NT2/D1 (cell line): ENCODE measurements at regions not wholly inside any gene's neighbourhood (a gene's known extent, or its start where the extent isn't known, plus 50 kb on each side); places are given as distances from the start of the nearest gene placed in this dataset.
"Not testable (repeated sequence)": the region's sequence is repeated elsewhere in the genome, so short reads cannot be mapped to it uniquely, and the experiment has no call there.

Experiments used
- DNase-seq: peaks from one replicate; pipeline ENCODE4 v3.0.0-alpha.2; 2011; ENCODE audit warnings: low read depth, low spot score
- H3K27me3 ChIP-seq: 2 replicates; pipeline ENCODE4 v1.6.0; 2011; ENCODE audit warnings: mild to moderate bottlenecking; ENCODE audit not compliant: insufficient read length, insufficient read depth
- H3K36me3 ChIP-seq: 2 replicates; pipeline ENCODE4 v1.6.1; 2011; ENCODE audit warnings: mild to moderate bottlenecking, low read length, mixed read lengths; ENCODE audit not compliant: insufficient read depth, insufficient read length
- H3K4me1 ChIP-seq: 2 replicates; pipeline ENCODE4 v1.5.1; 2011; ENCODE audit not compliant: insufficient read depth, insufficient read length
- H3K4me3 ChIP-seq: 2 replicates; pipeline ENCODE4 v1.5.1; 2011; ENCODE audit warnings: low read depth; ENCODE audit not compliant: insufficient read length
- H3K9ac ChIP-seq: 2 replicates; pipeline ENCODE4 v1.6.0; 2011; ENCODE audit warnings: low read depth; ENCODE audit not compliant: insufficient read length
- H3K9me3 ChIP-seq: 2 replicates; pipeline ENCODE4 v1.5.1; 2011; ENCODE audit warnings: mild to moderate bottlenecking, low read length; ENCODE audit not compliant: insufficient read depth
- SUZ12 ChIP-seq: IDR thresholded peaks from 2 replicates; pipeline ENCODE4 v1.6.1; 2011; ENCODE audit not compliant: insufficient read length, insufficient read depth; ENCODE audit errors: extremely low read depth
- YY1 ChIP-seq: IDR thresholded peaks from 2 replicates; pipeline ENCODE4 v1.6.1; 2011; ENCODE audit not compliant: insufficient read length, insufficient read depth
- ZNF274 ChIP-seq: IDR thresholded peaks from 2 replicates; pipeline ENCODE4 v1.6.1; 2011; ENCODE audit warnings: mild to moderate bottlenecking, low read depth, low read length

DNA sequence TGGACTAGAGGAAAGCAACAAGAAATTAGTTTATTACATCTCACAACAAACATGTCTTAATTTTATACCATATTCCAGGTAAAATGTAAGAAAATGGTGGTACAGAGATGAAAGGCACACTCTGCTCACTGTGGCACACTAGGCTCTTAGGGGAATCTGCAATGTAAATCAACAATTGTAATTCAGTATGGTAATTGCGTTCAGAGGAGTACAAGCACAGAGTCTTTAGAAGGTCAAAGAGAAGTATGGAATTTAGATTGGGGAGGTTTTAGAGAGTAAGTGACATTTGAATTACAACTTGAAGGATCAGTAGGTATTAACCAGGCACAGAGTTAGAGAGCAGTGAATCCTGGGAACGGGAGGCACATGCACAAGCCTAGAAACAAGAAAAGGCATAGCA, 694.0 kb upstream of the USP15 start:
- H3K36me3 ChIP-seq, result no peaks in the 10 kb centered on the region
- H3K27me3 ChIP-seq, result no peaks in the 10 kb centered on the region
- TF ChIP-seq SUZ12, result no peak
- no peak for TF ChIP-seq YY1
- TF ChIP-seq ZNF274, result no peak
- no peak overlapping the region for H3K9ac ChIP-seq
- DNase-seq, result peak; percentile 36
- H3K4me1 ChIP-seq, result no peaks in the 10 kb centered on the region
- H3K4me3 ChIP-seq, result no peak overlapping the region
- H3K9me3 ChIP-seq, result 0 out of 2 replicates have a peak, but pooled peaks cover 18% of the 10 kb centered on the region

DNA sequence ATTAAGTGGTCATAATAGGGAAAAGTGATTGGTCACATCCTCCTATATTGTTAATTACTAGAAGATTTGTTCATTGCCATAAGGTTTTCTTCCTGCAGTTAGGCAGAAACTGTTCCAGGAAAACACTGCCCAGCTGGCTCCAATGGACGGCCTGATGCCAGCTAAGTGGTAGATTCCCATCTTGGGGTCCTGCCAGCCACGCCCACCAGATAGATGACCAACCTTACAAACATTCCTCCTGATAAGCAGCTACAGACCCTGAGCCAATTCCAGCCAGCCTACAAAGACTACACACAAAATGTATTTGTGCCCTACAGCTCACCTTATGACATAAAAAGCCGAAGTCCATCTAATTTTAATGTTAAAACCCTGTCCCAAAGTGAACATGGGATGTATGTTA, 685.9 kb upstream of the USP15 start:
- Histone ChIP-seq H3K9me3 (no peaks in the 10 kb centered on the region), H3K4me1 (no peaks in the 10 kb centered on the region), H3K4me3 (no peak overlapping the region), H3K9ac (no peak overlapping the region), H3K36me3 (no peaks in the 10 kb centered on the region), H3K27me3 (no peaks in the 10 kb centered on the region)
- TF ChIP-seq SUZ12, result no peak
- TF ChIP-seq ZNF274, result no peak
- TF ChIP-seq YY1, result no peak
- DNase-seq, result no peak

DNA sequence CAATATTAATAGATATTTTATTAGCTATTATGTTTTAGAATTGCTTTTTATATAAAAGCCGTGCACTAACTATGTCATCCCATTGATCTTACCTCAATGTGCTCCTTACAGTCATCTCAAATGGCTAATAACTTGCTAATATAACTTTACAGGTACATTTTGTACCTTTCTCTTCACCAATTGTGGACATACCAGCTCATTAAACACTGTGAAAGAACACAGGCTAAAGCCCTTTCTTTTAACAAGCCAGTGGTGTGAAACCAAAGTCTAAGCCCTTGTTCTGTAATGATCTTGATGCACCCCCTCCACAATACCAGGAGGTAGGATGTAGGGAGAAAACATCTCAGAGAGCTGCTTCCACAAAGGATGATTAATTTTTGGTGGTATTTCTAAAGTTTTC, 675.3 kb upstream of the USP15 start:
- Histone ChIP-seq H3K9me3 (peaks cover 5% of the 10 kb centered on the region; the same call in 1 of the 2 replicates), H3K4me3 (no peak overlapping the region), H3K9ac (no peak overlapping the region), H3K4me1 (no peaks in the 10 kb centered on the region), H3K36me3 (no peaks in the 10 kb centered on the region), H3K27me3 (no peaks in the 10 kb centered on the region)
- DNase-seq, result no peak
- TF ChIP-seq YY1 (no peak), ZNF274 (no peak), SUZ12 (no peak)

DNA sequence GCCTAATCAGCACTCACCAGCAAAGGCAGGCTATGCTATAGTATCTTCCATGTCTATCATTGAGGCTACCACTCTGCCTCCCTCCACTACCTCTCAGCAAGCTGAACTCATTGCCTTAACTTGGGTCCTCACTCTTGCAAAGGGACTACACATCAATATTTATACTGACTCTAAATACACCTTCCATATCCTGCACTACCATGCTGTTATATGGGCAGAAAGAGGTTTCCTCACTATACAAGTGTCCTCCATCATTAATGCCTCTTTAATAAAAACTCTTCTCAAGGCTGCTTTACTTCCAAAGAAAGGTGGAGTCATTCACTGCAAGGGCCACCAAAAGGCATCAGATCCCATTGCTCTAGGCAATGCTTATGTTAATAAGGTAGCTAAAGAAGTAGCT, 669.3 kb upstream of the USP15 start:
- H3K4me3 ChIP-seq, H3K4me1 ChIP-seq, H3K27me3 ChIP-seq, H3K9ac ChIP-seq, H3K36me3 ChIP-seq, DNase-seq: not testable (repeated sequence)
- H3K9me3 ChIP-seq, result peaks cover 18% of the 10 kb centered on the region; the same call in 1 of the 2 replicates

DNA sequence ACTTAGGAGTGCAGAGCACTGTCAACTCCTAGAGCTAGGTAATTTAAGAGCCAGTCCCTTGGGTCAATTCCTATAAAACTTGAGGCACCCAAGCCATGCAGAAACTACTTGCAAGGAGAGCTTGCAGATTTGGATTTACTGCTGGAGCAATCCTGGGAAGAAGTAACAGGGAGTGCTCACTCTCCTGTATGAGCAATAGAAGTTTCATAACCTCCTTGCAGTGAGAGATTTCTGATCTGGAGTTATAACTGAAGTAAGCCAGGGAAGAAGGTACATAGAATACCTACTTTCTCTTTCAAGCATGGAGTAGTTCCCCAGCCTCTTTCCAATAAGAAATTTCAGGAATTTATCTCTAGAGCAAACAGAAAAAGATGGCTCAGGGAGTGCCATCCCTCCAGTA, 650.1 kb upstream of the USP15 start:
- Histone ChIP-seq H3K9me3 (no peaks in the 10 kb centered on the region), H3K4me3 (no peak overlapping the region), H3K36me3 (no peaks in the 10 kb centered on the region), H3K4me1 (no peaks in the 10 kb centered on the region), H3K9ac (no peak overlapping the region), H3K27me3 (no peaks in the 10 kb centered on the region)
- no peak for TF ChIP-seq ZNF274
- no peak for TF ChIP-seq SUZ12
- TF ChIP-seq YY1, result no peak
- no peak for DNase-seq

DNA sequence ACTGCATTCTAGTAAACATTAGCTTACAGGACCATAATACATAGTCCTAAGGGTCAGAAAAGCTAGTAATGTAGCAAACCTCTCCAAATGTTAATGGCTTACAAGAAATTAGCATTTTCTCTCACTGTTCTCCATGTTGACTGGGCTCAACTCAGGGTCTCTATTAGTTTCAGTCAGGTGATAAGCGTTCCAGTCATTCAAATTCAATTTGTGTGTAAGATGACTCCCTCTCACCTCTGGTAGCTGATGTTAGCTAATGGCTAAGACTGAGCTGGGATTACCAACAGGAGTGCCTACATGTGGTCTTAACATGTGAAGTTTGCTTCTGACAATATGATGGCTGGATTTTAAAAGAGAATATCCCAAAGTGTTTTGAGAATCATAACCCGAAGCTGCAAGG, 630.5 kb upstream of the USP15 start:
- no peak for TF ChIP-seq ZNF274
- no peak for TF ChIP-seq SUZ12
- TF ChIP-seq YY1, result no peak
- H3K9me3 ChIP-seq, result peaks cover 9% of the 10 kb centered on the region
- H3K27me3 ChIP-seq, result no peaks in the 10 kb centered on the region
- H3K4me1 ChIP-seq, result no peaks in the 10 kb centered on the region
- no peak overlapping the region for H3K4me3 ChIP-seq
- H3K36me3 ChIP-seq, result no peaks in the 10 kb centered on the region
- no peak overlapping the region for H3K9ac ChIP-seq
- peak; percentile 38 for DNase-seq

DNA sequence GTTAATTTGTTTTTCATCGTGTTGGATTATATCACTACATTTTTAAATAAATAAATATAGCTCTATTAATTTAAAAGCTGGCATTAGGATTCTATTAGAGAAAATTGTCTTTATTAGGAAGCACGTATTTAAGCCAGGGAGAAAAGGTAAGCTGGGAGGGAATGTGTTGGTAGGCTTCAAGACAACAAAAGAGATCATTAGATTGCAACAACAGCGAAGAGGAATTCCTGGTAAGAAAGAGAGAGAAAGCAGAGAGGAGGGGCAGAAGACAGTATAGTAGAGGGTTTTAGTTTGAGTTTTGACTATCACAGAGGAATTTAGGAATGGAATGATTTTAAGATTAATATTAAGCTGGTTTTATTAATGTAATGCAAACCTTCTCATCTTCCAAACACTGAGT, 613.6 kb upstream of the USP15 start:
- no peaks in the 10 kb centered on the region for H3K9me3 ChIP-seq
- H3K27me3 ChIP-seq, result no peaks in the 10 kb centered on the region
- TF ChIP-seq SUZ12 (no peak), ZNF274 (no peak), YY1 (no peak)
- no peaks in the 10 kb centered on the region for H3K36me3 ChIP-seq
- no peak for DNase-seq
- no peak overlapping the region for H3K9ac ChIP-seq
- no peak overlapping the region for H3K4me3 ChIP-seq
- H3K4me1 ChIP-seq, result peaks cover 3% of the 10 kb centered on the region

DNA sequence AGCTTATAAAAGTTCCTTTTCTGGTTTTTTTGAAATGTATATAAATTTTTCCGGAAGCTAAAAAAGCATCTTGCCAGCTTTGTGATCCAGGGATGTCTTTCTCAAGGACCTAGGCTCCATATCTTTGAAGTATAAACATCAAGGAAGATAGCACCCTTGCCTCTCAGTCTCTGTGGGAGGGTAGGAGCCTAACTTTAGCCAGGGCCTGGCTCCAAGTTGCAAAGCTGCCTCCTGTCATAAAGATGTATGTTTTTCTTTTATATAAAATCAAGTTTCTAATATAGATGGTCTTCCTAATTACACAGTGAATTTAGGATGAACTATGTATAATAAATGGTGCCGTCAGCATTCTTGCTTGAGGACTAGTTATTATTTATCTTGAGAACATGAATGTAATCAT, 612.6 kb upstream of the USP15 start:
- no peak overlapping the region for H3K9ac ChIP-seq
- no peaks in the 10 kb centered on the region for H3K36me3 ChIP-seq
- peaks cover 3% of the 10 kb centered on the region for H3K4me1 ChIP-seq
- TF ChIP-seq SUZ12, result no peak
- no peaks in the 10 kb centered on the region for H3K27me3 ChIP-seq
- no peak overlapping the region for H3K4me3 ChIP-seq
- no peaks in the 10 kb centered on the region for H3K9me3 ChIP-seq
- no peak for DNase-seq
